ENCODE measurements at regions not wholly inside any gene's neighbourhood (a gene's known extent, or its start where the extent isn't known, plus 50 kb on each side); places are given as distances from the start of the nearest gene placed in this dataset.
A peak's percentile ranks its signal among the peaks of the same experiment; 100 is the strongest.

DNA sequence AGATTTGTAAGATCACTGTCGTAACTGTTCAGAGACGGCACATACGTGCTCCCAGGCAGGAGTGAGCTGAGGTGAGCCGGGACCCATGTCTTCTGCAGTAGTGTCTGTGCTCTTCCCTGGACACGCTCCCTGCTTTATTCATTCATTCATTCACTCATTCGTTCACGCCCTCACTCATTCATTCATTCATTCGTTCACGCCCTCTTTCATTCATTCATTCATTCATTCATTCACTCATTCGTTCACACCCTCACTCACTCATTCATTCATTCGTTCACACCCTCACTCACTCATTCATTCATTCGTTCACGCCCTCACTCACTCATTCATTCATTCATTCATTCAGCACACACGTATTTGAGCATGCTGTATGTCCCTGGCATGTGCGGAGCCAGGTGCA lies 207.0 kb downstream of the GLI2 start:
- Histone ChIP-seq H3K36me3 (replicated peaks; ENCODE audit: control insufficient read depth, insufficient read depth, low read length) (no peaks in the 10 kb centered on the region; the same call in none of the 2 replicates), H3K4me3 (ENCODE audit: insufficient read depth, low read depth, low read length) (no peak overlapping the region), H3K27me3 (ENCODE audit: control insufficient read depth, insufficient read depth, low read length) (no peaks in the 10 kb centered on the region)
- no peak for DNase-seq

DNA sequence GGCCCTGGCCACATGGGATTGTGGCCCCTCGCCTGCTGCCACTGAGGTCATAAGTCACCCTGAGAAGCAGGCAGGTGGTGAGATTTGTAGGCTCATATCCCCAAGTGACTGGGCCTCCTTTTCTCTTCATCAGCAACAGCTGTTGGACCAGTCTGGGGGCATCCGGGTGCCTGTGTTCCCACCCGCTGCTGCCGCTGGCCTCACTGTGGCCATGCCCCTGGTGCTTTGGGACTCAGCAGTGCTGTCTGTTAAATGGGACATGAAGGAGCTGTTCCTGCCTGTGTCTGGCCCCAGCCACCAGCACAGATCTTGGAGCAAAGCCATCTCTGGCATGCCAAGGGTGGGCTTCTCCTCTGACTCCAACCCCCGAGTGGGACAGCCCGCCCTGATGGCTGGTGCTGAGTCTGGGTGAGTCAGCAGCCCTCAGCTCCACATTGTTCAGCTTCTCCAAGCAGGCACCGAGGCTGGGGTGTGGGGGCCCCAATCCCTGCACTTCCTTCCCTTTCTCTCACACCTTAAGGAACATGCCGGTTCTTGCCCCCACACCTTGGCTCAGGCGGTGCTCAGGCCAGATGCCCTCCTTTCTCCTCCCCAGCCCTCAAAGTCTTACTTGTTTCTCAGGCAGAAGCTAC lies 207.9 kb downstream of the GLI2 start:
- Histone ChIP-seq H3K4me3 (ENCODE audit: insufficient read depth, low read depth, low read length) (no peak overlapping the region), H3K36me3 (replicated peaks; ENCODE audit: control insufficient read depth, insufficient read depth, low read length) (no peaks in the 10 kb centered on the region; the same call in none of the 2 replicates), H3K27me3 (ENCODE audit: control insufficient read depth, insufficient read depth, low read length) (no peaks in the 10 kb centered on the region)
- no peak for DNase-seq

- Histone ChIP-seq H3K36me3 (replicated peaks; ENCODE audit: control insufficient read depth, insufficient read depth, low read length) (no peaks in the 10 kb centered on the region; the same call in none of the 2 replicates), H3K27me3 (ENCODE audit: control insufficient read depth, insufficient read depth, low read length) (no peaks in the 10 kb centered on the region), H3K4me3 (ENCODE audit: insufficient read depth, low read depth, low read length) (no peak overlapping the region)
- DNase-seq = no peak
Measured at GRCh38 chr2:120944575-120944974, 208.9 kb downstream of the GLI2 start.

GRCh38 chr2:120945091-120945490 lies 209.4 kb downstream of the GLI2 start:
- no peak for DNase-seq
- Histone ChIP-seq H3K27me3 (ENCODE audit: control insufficient read depth, insufficient read depth, low read length) (no peaks in the 10 kb centered on the region), H3K4me3 (ENCODE audit: insufficient read depth, low read depth, low read length) (no peak overlapping the region), H3K36me3 (replicated peaks; ENCODE audit: control insufficient read depth, insufficient read depth, low read length) (no peaks in the 10 kb centered on the region; the same call in none of the 2 replicates)

- Histone ChIP-seq H3K36me3 (replicated peaks; ENCODE audit: control insufficient read depth, insufficient read depth, low read length) (no peaks in the 10 kb centered on the region; the same call in none of the 2 replicates), H3K4me3 (ENCODE audit: insufficient read depth, low read depth, low read length) (no peak overlapping the region), H3K27me3 (ENCODE audit: control insufficient read depth, insufficient read depth, low read length) (no peaks in the 10 kb centered on the region)
- DNase-seq = no peak
Measured at GRCh38 chr2:120945832-120946499, 210.3 kb downstream of the GLI2 start.

- Histone ChIP-seq H3K27me3 (ENCODE audit: control insufficient read depth, insufficient read depth, low read length) (no peaks in the 10 kb centered on the region), H3K36me3 (replicated peaks; ENCODE audit: control insufficient read depth, insufficient read depth, low read length) (no peaks in the 10 kb centered on the region; the same call in none of the 2 replicates), H3K4me3 (ENCODE audit: insufficient read depth, low read depth, low read length) (no peak overlapping the region)
- no peak for DNase-seq
Measured at GRCh38 chr2:120947327-120947726, 211.7 kb downstream of the GLI2 start.

- Histone ChIP-seq H3K36me3 (replicated peaks; ENCODE audit: control insufficient read depth, insufficient read depth, low read length) (no peaks in the 10 kb centered on the region; the same call in none of the 2 replicates), H3K4me3 (ENCODE audit: insufficient read depth, low read depth, low read length) (no peak overlapping the region), H3K27me3 (ENCODE audit: control insufficient read depth, insufficient read depth, low read length) (no peaks in the 10 kb centered on the region)
- no peak for DNase-seq
Measured at GRCh38 chr2:120947982-120948661, 212.5 kb downstream of the GLI2 start.

DNA sequence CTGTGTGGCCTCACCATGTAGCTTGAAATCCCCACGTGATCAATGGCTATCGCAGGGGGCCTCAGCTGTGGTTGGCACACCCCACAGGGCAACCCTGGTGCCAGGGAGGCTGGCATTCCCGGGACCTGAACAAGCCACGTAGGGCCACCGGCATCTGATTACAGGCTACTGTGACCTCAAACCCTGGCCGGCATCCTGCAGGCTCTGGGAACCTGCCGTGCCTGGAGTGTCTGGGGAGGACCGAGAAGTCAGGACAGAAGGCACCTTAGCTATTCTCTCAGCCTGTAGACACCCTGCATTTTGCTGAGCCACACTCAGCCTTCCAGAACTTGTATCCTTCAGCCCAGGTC lies 213.0 kb downstream of the GLI2 start:
- H3K4me3 ChIP-seq (ENCODE audit: insufficient read depth, low read depth, low read length) = no peak overlapping the region
- no peak for DNase-seq
- H3K36me3 ChIP-seq (replicated peaks; ENCODE audit: control insufficient read depth, insufficient read depth, low read length) = no peaks in the 10 kb centered on the region; the same call in 1 of the 2 replicates
- no peaks in the 10 kb centered on the region for H3K27me3 ChIP-seq (ENCODE audit: control insufficient read depth, insufficient read depth, low read length)

DNA sequence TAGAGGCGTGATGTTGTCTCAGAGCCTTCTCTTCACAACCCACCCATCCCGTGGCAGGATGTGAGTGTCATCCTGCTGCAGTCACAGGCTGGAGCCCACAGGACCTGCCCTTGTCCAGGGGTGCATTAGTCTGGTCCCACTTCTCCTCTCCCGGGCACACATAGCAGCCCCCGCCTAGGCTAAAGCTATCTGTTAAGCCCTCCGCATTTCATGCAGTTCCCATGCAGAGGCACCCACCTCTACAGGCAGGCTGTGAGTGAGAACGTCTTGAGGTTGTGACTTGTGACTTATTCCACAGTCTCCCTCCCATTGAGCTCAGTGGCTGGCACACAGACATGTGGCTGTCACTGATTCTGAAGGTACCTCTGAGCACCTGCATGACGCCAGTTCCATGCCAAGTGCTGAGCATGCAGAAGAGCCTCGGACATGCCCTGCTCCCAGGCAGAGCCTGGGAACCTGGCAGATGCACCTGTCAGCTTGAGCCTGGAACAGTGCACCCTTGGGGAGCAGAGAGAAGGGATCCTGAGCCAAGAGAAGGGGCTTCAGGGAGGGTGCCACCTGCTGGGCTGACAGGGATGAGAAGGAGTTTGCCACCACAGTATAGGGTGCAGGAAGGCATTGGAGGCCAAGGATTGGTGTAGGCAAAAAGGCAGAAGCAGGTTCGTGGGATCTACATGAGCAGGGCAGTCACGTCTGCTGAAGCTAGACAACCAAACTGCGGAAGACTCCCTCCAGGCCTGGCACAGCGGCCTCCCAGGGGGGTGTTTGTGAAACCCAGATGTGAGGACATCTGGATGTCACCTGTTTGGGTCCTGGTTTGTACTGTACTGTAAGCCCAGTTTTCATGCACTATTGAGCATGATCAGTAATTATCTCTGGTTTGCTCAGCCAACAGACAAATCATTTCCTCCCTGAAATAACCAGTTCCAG lies 213.6 kb downstream of the GLI2 start:
- peak; percentile 71 for DNase-seq
- Histone ChIP-seq H3K27me3 (ENCODE audit: control insufficient read depth, insufficient read depth, low read length) (no peaks in the 10 kb centered on the region), H3K4me3 (ENCODE audit: insufficient read depth, low read depth, low read length) (no peak overlapping the region), H3K36me3 (replicated peaks; ENCODE audit: control insufficient read depth, insufficient read depth, low read length) (no peaks in the 10 kb centered on the region; the same call in 1 of the 2 replicates)

DNA sequence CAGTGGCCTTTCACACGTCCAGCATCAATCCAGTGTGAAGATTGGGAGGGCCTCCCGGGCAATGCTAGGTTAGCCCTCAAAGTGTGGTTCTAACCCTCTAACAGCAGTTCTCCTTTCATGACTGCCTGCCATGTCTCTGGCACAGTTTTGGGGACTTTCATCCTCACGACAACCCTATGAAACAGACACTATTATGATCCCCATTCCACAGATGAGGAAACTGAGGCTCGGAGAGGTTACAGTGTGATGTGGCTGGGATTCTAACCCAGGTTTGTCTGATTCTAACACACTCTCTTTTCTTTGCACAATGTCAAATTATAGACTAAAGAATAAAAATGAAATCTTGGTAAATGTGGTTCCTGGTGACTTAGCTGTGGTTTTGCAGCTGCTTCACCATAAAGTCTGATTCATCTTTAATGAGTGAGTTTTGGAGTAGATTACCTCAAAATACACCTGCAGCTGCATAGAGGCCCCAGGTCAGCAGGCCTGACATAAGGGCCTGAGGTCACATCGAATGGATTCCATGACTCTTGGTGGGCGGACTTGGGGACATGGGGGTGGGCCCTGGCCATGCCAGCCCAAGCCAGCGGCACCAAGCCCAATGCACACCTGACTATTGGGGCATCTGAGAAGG lies 214.4 kb downstream of the GLI2 start:
- Histone ChIP-seq H3K4me3 (ENCODE audit: insufficient read depth, low read depth, low read length) (no peak overlapping the region), H3K27me3 (ENCODE audit: control insufficient read depth, insufficient read depth, low read length) (no peaks in the 10 kb centered on the region), H3K36me3 (replicated peaks; ENCODE audit: control insufficient read depth, insufficient read depth, low read length) (no peaks in the 10 kb centered on the region; the same call in 1 of the 2 replicates)
- DNase-seq = no peak

DNA sequence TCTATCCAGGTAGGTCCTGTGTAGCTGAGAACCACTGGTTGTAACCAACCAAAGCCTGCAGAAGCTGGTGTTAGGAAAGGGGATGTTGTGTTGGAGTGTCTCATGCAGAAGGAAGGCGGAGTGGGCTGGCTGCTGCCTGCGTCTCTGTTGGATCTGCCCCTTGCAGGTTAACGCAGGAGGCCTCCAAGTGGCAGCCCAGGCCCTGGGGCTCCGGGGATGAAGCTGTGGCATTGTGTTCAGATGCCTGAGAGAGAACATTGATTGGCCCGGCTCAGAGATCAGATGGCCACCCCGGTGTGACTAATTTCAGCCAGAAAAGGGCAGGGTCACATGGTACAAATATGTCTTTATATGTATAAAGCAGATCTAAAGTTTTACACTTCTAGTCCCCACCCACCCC lies 216.0 kb downstream of the GLI2 start:
- DNase-seq = no peak
- Histone ChIP-seq H3K36me3 (replicated peaks; ENCODE audit: control insufficient read depth, insufficient read depth, low read length) (no peaks in the 10 kb centered on the region; the same call in none of the 2 replicates), H3K4me3 (ENCODE audit: insufficient read depth, low read depth, low read length) (no peak overlapping the region), H3K27me3 (ENCODE audit: control insufficient read depth, insufficient read depth, low read length) (no peaks in the 10 kb centered on the region)

DNA sequence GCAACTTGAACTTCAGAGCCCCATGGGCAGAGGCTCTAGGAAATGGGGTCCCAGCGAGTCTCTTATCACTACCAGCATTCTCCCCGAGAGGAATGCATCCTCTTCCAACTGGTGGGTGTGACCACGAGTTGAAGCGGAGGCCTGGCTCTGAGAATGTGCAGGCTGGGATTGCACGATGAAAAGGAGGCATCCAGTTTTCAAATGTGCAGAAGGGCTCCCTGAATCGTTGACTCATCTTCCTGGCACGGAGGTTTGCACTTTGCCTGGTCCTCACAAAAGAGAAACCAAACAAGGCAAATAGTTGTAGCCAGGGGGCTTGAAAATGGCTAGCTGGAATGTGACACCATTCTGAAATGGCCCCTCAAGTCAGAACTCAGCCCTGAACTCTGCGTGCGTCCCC lies 216.7 kb downstream of the GLI2 start:
- Histone ChIP-seq H3K36me3 (replicated peaks; ENCODE audit: control insufficient read depth, insufficient read depth, low read length) (peaks cover 2% of the 10 kb centered on the region), H3K4me3 (ENCODE audit: insufficient read depth, low read depth, low read length) (no peak overlapping the region), H3K27me3 (ENCODE audit: control insufficient read depth, insufficient read depth, low read length) (no peaks in the 10 kb centered on the region)
- DNase-seq = no peak

- DNase-seq = no peak
- H3K27me3 ChIP-seq (ENCODE audit: control insufficient read depth, insufficient read depth, low read length) = no peaks in the 10 kb centered on the region
- H3K36me3 ChIP-seq (replicated peaks; ENCODE audit: control insufficient read depth, insufficient read depth, low read length) = peaks cover 2% of the 10 kb centered on the region
- H3K4me3 ChIP-seq (ENCODE audit: insufficient read depth, low read depth, low read length) = no peak overlapping the region
Measured at GRCh38 chr2:120953066-120953756, 217.5 kb downstream of the GLI2 start.
